MM.1S (cell line): ENCODE measurements at regions not wholly inside any gene's neighbourhood (a gene's known extent, or its start where the extent isn't known, plus 50 kb on each side); places are given as distances from the start of the nearest gene placed in this dataset.
"Not testable (repeated sequence)": the region's sequence is repeated elsewhere in the genome, so short reads cannot be mapped to it uniquely, and the experiment has no call there.

Experiments
- DNase-seq: peaks from one replicate; pipeline ENCODE4 v3.0.0-alpha.2; 2015
- H2AFZ ChIP-seq: fragments of 300-600 bp; sonication (generic); 2 replicates; pipeline ENCODE4 v1.6.0; 2016; ENCODE audit warnings: antibody characterized with exemption, low read length
- H3F3A ChIP-seq: fragments of 300-600 bp; sonication (generic); 2 replicates; pipeline ENCODE4 v1.6.1; 2016; ENCODE audit warnings: mild to moderate bottlenecking, antibody characterized with exemption, low read length, moderate library complexity, mixed read lengths; ENCODE audit not compliant: insufficient read depth
- H3K27ac ChIP-seq: fragments of 300-600 bp; sonication (generic); 2 replicates; pipeline ENCODE4 v1.5.1; 2016; ENCODE audit warnings: mild to moderate bottlenecking, low read length
- H3K27me3 ChIP-seq: fragments of 300-600 bp; sonication (generic); replicated peaks from 2 replicates; pipeline ENCODE4 v1.6.0; 2016; ENCODE audit warnings: low read length; ENCODE audit not compliant: insufficient read depth
- H3K36me3 ChIP-seq: fragments of 300-600 bp; sonication (generic); replicated peaks from 2 replicates; pipeline ENCODE4 v1.6.1; 2016; ENCODE audit warnings: mild to moderate bottlenecking, low read length, mixed read lengths; ENCODE audit not compliant: insufficient read depth
- H3K4me1 ChIP-seq: fragments of 300-600 bp; sonication (generic); 2 replicates; pipeline ENCODE4 v1.6.1; 2016; ENCODE audit warnings: low read length, mixed read lengths
- H3K4me2 ChIP-seq: fragments of 300-600 bp; sonication (generic); 2 replicates; pipeline ENCODE4 v1.6.0; 2016; ENCODE audit warnings: low read depth, low read length
- H3K4me3 ChIP-seq: fragments of 300-600 bp; sonication (generic); 2 replicates; pipeline ENCODE4 v1.5.1; 2016; ENCODE audit warnings: low read length, mixed read lengths
- H3K79me2 ChIP-seq: fragments of 300-600 bp; sonication (generic); 2 replicates; pipeline ENCODE4 v1.6.1; 2016; ENCODE audit warnings: mixed run types, low read length, mixed read lengths
- H3K9ac ChIP-seq: fragments of 300-600 bp; sonication (generic); 2 replicates; pipeline ENCODE4 v1.6.1; 2016; ENCODE audit warnings: low read length, mixed read lengths
- H3K9me2 ChIP-seq: fragments of 300-600 bp; sonication (generic); replicated peaks from 2 replicates; pipeline ENCODE4 v1.6.1; 2016; ENCODE audit warnings: mild to moderate bottlenecking, low read length, mixed read lengths; ENCODE audit not compliant: insufficient read depth
- H3K9me3 ChIP-seq: fragments of 300-600 bp; sonication (generic); replicated peaks from 2 replicates; pipeline ENCODE4 v1.6.1; 2016; ENCODE audit warnings: mild to moderate bottlenecking, low read length, mixed read lengths; ENCODE audit not compliant: insufficient read depth
- H4K20me1 ChIP-seq: fragments of 300-600 bp; sonication (generic); 2 replicates; pipeline ENCODE4 v1.6.1; 2016; ENCODE audit warnings: mild to moderate bottlenecking, low read length, moderate library complexity, mixed read lengths; ENCODE audit not compliant: insufficient read depth
- CTCF ChIP-seq: fragments of 300-600 bp; sonication (generic); IDR thresholded peaks from 2 replicates; pipeline ENCODE4 v1.5.1; 2016; ENCODE audit warnings: antibody characterized with exemption, low read length, mixed read lengths
- EZH2 ChIP-seq: fragments of 300-600 bp; sonication (generic); optimal IDR thresholded peaks from 2 replicates; pipeline ENCODE3; 2017; ENCODE audit warnings: low read depth, mild to moderate bottlenecking, antibody characterized with exemption, low read length, mixed read lengths
- EZH2phosphoT487 ChIP-seq: fragments of 300-600 bp; sonication (generic); IDR thresholded peaks from 2 replicates; pipeline ENCODE4 v1.6.1; 2018; ENCODE audit warnings: antibody characterized with exemption, low read length

- Histone ChIP-seq H3K4me3 (no peak overlapping the region), H4K20me1 (no peaks in the 10 kb centered on the region)
Observed at GRCh38 chr4:135900956-135901355, 1631.3 kb downstream of the PCDH18 start.

DNA sequence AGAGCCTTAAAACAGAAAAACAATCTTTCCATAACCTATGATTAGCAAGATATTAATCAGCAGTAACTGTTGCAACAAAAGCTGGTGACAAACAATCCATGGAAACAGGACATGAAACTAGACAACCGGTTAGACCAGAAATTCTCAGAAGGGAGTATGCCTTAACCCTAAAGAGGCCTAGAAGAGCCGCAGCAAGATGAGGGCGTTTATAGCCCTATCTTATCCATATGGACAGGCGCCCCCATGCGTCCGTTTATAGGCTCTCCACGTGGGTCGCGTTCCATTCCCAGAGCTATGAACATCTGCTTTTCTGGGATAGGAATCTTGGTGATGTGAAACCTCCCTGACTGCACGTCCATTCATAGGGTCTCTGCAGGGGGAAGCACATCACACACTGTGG lies 1662.7 kb upstream of the PABPC4L start:
- H3K4me1 ChIP-seq, H3K9me2 ChIP-seq, H2AFZ ChIP-seq, H3K27me3 ChIP-seq, H3K4me2 ChIP-seq, H4K20me1 ChIP-seq, H3F3A ChIP-seq, H3K27ac ChIP-seq, H3K79me2 ChIP-seq, H3K9me3 ChIP-seq, H3K36me3 ChIP-seq, H3K4me3 ChIP-seq, H3K9ac ChIP-seq, DNase-seq: not testable (repeated sequence)

More at GRCh38 chr4:135900956-135901355, 1631.3 kb downstream of the PCDH18 start:
- Histone ChIP-seq H3K9ac (no peak overlapping the region), H3K4me1 (no peaks in the 10 kb centered on the region), H3K4me2 (no peak overlapping the region), H2AFZ (no peak overlapping the region), H3K9me3 (no peaks in the 10 kb centered on the region), H3K27ac (no peak overlapping the region), H3K9me2 (no peaks in the 10 kb centered on the region), H3F3A (no peaks in the 10 kb centered on the region), H3K79me2 (no peaks in the 10 kb centered on the region), H3K27me3 (no peaks in the 10 kb centered on the region), H3K36me3 (no peaks in the 10 kb centered on the region)
- no peak for TF ChIP-seq CTCF
- no peak for TF ChIP-seq EZH2
- no peak for TF ChIP-seq EZH2phosphoT487
- no peak for DNase-seq

DNA sequence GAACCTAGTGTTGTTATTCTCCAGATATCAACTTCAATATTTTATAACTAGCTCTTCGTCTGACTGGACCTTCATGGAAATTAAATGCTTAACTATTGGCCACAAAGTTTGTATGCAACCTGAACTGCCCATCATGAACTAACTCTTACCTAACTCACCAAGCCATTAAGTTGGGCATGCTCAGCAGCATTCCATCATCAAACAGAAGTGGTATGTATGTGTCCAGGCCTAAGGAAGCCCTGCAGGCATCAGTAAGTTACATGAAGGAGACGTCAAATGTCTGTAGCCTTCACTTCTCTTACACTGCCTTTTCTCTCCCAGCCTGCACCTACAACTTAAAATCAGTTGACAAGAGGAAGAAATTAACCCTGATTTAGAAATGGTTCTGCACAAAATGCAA lies 1639.2 kb upstream of the PABPC4L start:
- Histone ChIP-seq H3K9ac (no peak overlapping the region), H4K20me1 (no peaks in the 10 kb centered on the region), H3K9me3 (no peaks in the 10 kb centered on the region), H3K27ac (no peak overlapping the region), H3F3A (no peaks in the 10 kb centered on the region), H3K27me3 (no peaks in the 10 kb centered on the region), H3K4me3 (no peak overlapping the region), H3K4me1 (no peaks in the 10 kb centered on the region), H3K36me3 (no peaks in the 10 kb centered on the region), H3K9me2 (no peaks in the 10 kb centered on the region), H3K4me2 (no peak overlapping the region), H2AFZ (no peak overlapping the region), H3K79me2 (no peaks in the 10 kb centered on the region)
- DNase-seq = no peak
- no peak for TF ChIP-seq CTCF
- no peak for TF ChIP-seq EZH2
- no peak for TF ChIP-seq EZH2phosphoT487

DNA sequence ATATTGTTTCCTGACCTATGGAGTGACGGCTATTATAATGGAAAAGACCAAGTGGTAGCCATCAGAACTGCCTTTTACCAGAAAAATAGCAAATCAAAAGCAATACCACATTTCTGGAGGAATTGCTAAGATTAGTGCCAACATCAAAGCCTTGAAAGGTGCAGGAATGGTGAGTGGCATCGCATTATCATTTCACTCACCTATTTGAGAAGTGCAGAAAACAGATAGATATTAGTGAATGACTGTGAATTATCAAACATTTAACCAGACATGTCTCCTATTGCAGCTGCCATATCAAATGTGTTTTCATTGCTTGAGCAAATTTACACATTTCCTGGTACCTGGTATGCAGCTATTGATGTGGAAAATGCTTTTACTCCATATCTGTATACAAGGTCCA lies 1638.1 kb upstream of the PABPC4L start:
- H3F3A ChIP-seq = no peaks in the 10 kb centered on the region
- no peak overlapping the region for H3K9ac ChIP-seq
- no peaks in the 10 kb centered on the region for H3K79me2 ChIP-seq
- H3K9me2 ChIP-seq = no peaks in the 10 kb centered on the region
- no peak overlapping the region for H3K27ac ChIP-seq
- no peaks in the 10 kb centered on the region for H3K27me3 ChIP-seq
- no peak overlapping the region for H3K4me3 ChIP-seq
- no peak for TF ChIP-seq EZH2
- no peak for TF ChIP-seq EZH2phosphoT487
- no peak for TF ChIP-seq CTCF
- H3K4me1 ChIP-seq = no peaks in the 10 kb centered on the region
- no peaks in the 10 kb centered on the region for H4K20me1 ChIP-seq
- no peak overlapping the region for H3K4me2 ChIP-seq
- H3K9me3 ChIP-seq = no peaks in the 10 kb centered on the region
- no peak for DNase-seq
- H2AFZ ChIP-seq = no peak overlapping the region
- no peaks in the 10 kb centered on the region for H3K36me3 ChIP-seq
